ENCODE measurements at regions not wholly inside any gene's neighbourhood (a gene's known extent, or its start where the extent isn't known, plus 50 kb on each side); places are given as distances from the start of the nearest gene placed in this dataset.
"Not testable (repeated sequence)": the region's sequence is repeated elsewhere in the genome, so short reads cannot be mapped to it uniquely, and the experiment has no call there.

- DNase-seq (ENCODE audit: low read depth in 2 of 2): no peak
These were observed 356.3 kb upstream of the C16orf82 start for GRCh38 chr16:26710450-26710849.

DNA sequence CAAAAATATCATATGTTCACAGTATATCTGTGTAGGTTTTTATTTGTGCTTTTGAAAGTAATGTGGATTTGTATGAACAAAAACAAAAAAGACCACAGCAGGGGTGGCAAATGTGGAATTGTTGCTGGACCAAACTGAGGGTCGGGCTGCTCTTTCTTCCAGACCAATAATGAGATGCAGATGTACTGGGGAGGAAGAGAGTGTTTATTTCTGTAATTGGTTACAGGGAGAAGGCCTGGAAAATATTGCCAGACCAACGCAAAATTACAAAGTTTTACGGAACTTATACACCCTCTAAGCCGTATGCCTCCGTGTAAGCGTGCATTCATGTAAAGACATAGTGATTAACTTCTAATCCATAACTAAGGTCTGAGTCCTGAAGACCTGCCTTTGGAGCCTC lies 353.9 kb upstream of the C16orf82 start:
- DNase-seq (ENCODE audit: low read depth in 2 of 2): no peak

- no peak for DNase-seq (ENCODE audit: low read depth in 2 of 2)
These were observed 350.8 kb upstream of the C16orf82 start for GRCh38 chr16:26715969-26716368.

DNA sequence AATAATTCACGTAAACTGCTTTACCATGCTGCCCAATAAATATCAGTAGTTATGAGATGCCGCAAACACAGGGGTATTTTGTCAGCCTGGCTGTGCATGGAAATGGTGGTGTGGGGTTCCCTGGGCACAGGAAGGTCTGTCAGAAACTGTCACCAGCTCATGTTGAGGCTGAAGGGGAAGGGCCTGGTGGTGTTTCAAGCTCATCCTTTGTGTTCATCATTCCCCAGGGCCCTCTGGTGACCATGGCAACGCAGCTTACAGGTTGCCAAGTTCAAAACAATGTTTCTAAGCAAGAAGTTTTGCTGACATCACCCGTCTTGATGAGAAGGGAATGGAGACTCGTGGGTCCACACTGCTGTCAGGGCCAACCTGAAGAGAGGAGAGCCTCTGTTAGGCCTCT lies 348.9 kb upstream of the C16orf82 start:
- DNase-seq (ENCODE audit: low read depth in 2 of 2): no peak

- DNase-seq (ENCODE audit: low read depth in 2 of 2): no peak
These were observed 345.4 kb upstream of the C16orf82 start for GRCh38 chr16:26721290-26721689.

DNA sequence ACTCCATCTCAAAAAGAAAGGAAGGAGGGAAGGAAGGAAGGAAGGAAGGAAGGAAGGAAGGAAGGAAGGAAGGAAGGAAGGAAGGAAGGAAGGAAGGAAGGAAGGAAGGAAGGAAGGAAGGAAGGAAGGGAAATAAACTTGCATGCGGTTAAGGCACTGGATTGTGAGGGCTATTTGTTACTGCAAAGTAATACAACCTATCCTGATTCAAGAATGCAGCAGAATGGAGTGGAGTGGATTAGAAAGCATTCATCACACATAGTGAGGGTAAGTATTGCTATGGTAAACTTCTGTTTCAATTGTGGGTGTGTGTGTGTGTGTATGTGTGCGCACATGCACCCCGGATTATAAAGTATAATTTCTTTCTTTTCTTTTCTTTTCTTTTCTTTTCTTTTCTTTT lies 344.8 kb upstream of the C16orf82 start:
- DNase-seq (ENCODE audit: low read depth in 2 of 2): not testable (repeated sequence)

DNA sequence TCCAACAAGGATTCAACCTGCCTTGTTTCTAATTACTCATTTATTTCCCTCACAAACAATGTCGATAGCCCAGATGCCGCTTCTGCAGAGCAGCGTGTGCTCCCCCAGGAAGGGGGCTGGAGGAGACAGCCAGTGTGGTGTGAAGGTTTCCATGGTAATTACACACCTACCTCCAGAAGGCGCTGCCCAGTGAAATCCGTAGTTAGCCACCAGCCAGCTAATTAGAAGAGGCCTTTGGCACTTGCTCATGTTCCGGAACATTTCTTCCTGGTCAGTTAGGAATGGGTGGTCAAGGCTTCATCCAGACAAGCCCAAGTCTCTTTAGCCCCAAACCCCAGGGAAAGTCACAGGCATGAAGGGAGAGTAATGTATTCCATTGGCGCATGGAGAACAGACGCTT lies 342.5 kb upstream of the C16orf82 start:
- DNase-seq (ENCODE audit: low read depth in 2 of 2): no peak

DNA sequence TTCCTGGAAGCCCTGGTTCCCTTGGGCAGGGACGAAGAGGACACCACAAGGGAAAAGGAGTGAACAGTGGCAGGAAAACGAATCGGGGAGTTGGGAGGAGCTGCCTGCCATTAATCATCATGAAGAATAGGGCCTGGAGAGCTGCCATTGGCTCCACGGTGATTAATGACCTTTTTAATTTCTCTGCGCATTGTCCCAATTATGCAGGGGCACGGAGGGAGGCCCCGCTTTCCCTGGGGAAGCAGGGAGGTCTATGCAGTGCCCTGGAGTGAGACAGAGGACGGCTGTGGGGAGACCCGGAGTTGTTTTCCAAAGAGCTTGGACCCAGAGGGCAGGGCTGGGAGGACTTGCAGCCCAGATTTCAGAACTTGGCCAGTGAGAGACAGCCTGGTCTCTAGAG lies 338.9 kb upstream of the C16orf82 start:
- no peak for DNase-seq (ENCODE audit: low read depth in 2 of 2)

GRCh38 chr16:26729951-26730541 lies 336.7 kb upstream of the C16orf82 start:
- DNase-seq (ENCODE audit: low read depth in 2 of 2): no peak

- no peak for DNase-seq (ENCODE audit: low read depth in 2 of 2)
These were observed 335.0 kb upstream of the C16orf82 start for GRCh38 chr16:26731729-26732128.

- no peak for DNase-seq (ENCODE audit: low read depth in 2 of 2)
These were observed 333.0 kb upstream of the C16orf82 start for GRCh38 chr16:26733710-26734109.

- no peak for DNase-seq (ENCODE audit: low read depth in 2 of 2)
These were observed 331.2 kb upstream of the C16orf82 start for GRCh38 chr16:26735521-26735920.

DNA sequence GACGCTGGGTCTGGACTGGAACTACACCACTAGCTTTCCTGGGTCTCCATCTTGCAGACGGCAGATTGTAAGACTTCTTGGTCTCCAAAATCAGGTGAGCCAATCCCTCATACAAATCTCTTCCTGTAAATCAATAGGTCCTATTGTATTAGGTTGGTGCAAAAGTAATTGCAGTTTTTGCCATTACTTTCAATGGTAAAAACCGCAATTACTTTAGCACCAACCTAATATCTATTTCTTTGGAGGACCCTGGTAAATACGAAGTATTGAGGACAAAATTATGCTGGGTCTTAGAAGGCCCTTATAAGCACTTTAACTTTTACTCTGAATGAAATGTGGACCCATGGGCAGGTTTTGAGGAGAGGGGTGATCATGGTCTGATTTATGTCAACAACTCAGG lies 330.6 kb upstream of the C16orf82 start:
- DNase-seq (ENCODE audit: low read depth in 2 of 2): no peak

GRCh38 chr16:26740771-26741170 lies 326.0 kb upstream of the C16orf82 start:
- no peak for DNase-seq (ENCODE audit: low read depth in 2 of 2)

- no peak for DNase-seq (ENCODE audit: low read depth in 2 of 2)
These were observed 324.7 kb upstream of the C16orf82 start for GRCh38 chr16:26742040-26742439.

GRCh38 chr16:26744430-26744829 lies 322.3 kb upstream of the C16orf82 start:
- DNase-seq (ENCODE audit: low read depth in 2 of 2): no peak

DNA sequence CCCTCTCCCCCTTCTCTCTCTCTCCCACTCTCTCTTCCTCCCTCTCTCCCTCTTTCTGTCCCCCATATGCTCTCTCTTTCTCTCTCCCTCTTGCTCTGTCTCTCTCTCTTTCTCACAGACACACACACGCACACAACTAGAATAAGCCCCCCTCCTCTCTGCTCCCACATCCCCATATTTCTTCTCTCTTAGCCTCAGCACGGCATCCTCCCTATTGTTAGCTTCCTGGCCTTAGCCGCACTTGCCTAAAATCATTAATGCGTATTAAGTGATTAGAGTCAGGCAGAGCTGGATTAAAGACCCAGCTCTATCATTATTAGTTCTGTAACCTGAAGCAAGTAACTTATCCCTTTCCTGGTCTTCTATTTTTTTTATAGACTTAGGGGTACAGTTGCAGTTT lies 319.0 kb upstream of the C16orf82 start:
- no peak for DNase-seq (ENCODE audit: low read depth in 2 of 2)

- DNase-seq (ENCODE audit: low read depth in 2 of 2): no peak
These were observed 317.7 kb upstream of the C16orf82 start for GRCh38 chr16:26749072-26749471.

DNA sequence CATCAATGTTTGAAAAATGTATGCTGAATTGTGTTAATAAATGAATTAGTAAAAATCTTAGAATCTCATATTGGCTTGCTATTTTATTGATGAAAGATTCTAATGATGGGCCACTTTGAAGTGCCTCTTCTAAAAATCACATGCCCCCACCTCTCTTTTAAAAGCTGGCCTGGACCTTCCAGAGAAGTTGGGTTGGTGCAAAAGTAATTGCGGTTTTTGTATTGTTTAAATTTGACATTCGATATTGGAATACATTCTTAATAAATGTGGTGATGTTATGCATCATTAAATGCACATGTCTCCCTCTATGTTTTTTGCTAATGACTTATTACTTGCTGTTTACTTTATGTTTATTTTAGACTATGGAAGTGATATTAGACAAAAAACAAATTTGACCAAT lies 314.6 kb upstream of the C16orf82 start:
- DNase-seq (ENCODE audit: low read depth in 2 of 2): no peak

DNA sequence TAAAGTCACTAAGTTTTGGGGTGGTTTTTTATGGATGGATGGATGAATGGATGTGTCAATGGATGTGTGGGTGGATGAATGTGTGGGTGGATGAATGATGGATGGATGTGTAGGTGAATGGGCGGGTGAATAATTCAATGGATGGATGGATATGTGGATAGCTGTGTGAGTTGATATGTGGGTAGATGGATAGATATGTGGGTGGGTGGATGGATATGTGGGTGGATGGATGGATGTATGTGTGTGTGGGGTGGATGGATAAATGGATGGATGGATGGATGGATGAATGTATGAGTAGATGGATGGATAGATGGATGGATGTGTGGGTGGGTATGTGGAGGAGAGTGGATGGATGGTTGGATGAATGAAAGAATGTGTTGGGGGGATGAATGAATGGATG lies 310.1 kb upstream of the C16orf82 start:
- DNase-seq (ENCODE audit: low read depth in 2 of 2): no peak

- DNase-seq (ENCODE audit: low read depth in 2 of 2): no peak
These were observed 304.1 kb upstream of the C16orf82 start for GRCh38 chr16:26762594-26762993.

- no peak for DNase-seq (ENCODE audit: low read depth in 2 of 2)
These were observed 301.6 kb upstream of the C16orf82 start for GRCh38 chr16:26765087-26765486.

GRCh38 chr16:26768385-26769010 lies 298.2 kb upstream of the C16orf82 start:
- DNase-seq (ENCODE audit: low read depth in 2 of 2): no peak

DNA sequence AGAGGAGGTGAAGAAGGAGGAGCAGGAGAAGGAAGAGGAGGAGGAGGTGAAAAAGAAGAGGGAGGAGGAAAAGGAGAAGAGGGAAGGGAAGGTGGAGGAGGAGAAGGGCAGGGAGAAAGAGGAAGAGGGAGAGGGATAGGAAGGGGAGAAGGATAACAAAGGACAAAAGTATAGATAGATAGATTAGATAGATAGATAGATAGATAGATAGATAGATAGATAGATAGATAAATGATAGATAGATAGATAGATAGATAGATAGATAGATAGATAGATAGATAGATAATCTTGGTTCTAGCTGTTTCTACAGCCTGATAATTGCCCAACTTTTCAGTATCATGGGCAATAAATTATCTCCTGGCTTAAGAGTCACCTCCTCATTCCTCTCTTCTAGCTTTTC lies 296.2 kb upstream of the C16orf82 start:
- no peak for DNase-seq (ENCODE audit: low read depth in 2 of 2)
